ENCODE measurements at regions not wholly inside any gene's neighbourhood (a gene's known extent, or its start where the extent isn't known, plus 50 kb on each side); places are given as distances from the start of the nearest gene placed in this dataset.

DNA sequence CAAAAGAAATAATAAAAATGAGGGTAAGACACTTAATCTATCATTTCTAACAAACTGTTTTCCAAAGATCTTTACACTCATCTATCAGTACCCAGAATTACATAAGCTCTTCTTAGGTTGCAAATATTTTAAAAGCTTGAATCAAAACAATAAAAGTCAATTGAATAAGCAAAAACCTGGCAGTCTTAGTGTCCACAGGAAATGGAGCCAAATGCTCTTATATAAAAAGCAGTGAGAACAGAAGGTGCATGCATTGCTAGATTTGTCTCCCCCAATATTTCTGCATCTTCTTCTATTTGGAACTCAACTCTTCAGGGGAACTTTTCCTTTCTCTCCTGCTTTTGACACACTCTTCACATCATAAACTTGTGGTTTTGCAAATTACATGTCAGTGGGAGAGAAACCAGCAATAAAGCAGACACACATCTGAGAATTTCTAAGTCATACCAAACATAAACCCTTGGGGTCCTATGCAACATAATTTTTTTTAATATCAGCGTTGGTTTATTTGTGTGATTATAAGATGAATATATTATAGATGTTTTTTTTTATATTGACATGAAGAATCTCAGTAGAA is 343.9 kb upstream of the ACVR2A start:
- Histone ChIP-seq H3K27ac (ENCODE audit: low read depth) (no peak overlapping the region), H3F3A (replicated peaks; ENCODE audit: low read depth) (no peaks in the 10 kb centered on the region)
- no peaks in the 10 kb centered on the region for H3K27me3 Mint-ChIP-seq (ENCODE audit: insufficient read depth, low read depth, poor library complexity)

More for the DNA sequence above, 343.9 kb upstream of the ACVR2A start:
- no peaks in the 10 kb centered on the region for H3K36me3 Mint-ChIP-seq (ENCODE audit: low read depth)
- ATAC-seq (no peak), DNase-seq (ENCODE audit: low spot score) (no peak)
- H3K4me1 ChIP-seq (ENCODE audit: insufficient read depth) = no peaks in the 10 kb centered on the region
- H3K4me3 ChIP-seq = no peak overlapping the region
- H3K4me1 Mint-ChIP-seq = no peaks in the 10 kb centered on the region
- H3K36me3 ChIP-seq (ENCODE audit: insufficient read depth) = no peaks in the 10 kb centered on the region
- no peaks in the 10 kb centered on the region for H3K79me2 ChIP-seq (replicated peaks; ENCODE audit: insufficient read depth)
- H3K4me2 ChIP-seq = no peak overlapping the region
- no peaks in the 10 kb centered on the region for H3K27me3 ChIP-seq (ENCODE audit: insufficient read depth)
- no peak for TF ChIP-seq ZNF331 (CRISPR knock-in tag; IDR thresholded peaks at IDR 0.05; ENCODE audit: low read depth)
- no peak for TF ChIP-seq NANOG (IDR thresholded peaks at IDR 0.05; ENCODE audit: borderline replicate concordance)
- TF ChIP-seq, protein P1, sequence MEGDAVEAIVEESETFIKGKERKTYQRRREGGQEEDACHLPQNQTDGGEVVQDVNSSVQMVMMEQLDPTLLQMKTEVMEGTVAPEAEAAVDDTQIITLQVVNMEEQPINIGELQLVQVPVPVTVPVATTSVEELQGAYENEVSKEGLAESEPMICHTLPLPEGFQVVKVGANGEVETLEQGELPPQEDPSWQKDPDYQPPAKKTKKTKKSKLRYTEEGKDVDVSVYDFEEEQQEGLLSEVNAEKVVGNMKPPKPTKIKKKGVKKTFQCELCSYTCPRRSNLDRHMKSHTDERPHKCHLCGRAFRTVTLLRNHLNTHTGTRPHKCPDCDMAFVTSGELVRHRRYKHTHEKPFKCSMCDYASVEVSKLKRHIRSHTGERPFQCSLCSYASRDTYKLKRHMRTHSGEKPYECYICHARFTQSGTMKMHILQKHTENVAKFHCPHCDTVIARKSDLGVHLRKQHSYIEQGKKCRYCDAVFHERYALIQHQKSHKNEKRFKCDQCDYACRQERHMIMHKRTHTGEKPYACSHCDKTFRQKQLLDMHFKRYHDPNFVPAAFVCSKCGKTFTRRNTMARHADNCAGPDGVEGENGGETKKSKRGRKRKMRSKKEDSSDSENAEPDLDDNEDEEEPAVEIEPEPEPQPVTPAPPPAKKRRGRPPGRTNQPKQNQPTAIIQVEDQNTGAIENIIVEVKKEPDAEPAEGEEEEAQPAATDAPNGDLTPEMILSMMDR (conservative IDR thresholded peaks at IDR 0.05; ENCODE audit: low read depth in 2 of 2) = no peak
- TF ChIP-seq, protein P2, sequence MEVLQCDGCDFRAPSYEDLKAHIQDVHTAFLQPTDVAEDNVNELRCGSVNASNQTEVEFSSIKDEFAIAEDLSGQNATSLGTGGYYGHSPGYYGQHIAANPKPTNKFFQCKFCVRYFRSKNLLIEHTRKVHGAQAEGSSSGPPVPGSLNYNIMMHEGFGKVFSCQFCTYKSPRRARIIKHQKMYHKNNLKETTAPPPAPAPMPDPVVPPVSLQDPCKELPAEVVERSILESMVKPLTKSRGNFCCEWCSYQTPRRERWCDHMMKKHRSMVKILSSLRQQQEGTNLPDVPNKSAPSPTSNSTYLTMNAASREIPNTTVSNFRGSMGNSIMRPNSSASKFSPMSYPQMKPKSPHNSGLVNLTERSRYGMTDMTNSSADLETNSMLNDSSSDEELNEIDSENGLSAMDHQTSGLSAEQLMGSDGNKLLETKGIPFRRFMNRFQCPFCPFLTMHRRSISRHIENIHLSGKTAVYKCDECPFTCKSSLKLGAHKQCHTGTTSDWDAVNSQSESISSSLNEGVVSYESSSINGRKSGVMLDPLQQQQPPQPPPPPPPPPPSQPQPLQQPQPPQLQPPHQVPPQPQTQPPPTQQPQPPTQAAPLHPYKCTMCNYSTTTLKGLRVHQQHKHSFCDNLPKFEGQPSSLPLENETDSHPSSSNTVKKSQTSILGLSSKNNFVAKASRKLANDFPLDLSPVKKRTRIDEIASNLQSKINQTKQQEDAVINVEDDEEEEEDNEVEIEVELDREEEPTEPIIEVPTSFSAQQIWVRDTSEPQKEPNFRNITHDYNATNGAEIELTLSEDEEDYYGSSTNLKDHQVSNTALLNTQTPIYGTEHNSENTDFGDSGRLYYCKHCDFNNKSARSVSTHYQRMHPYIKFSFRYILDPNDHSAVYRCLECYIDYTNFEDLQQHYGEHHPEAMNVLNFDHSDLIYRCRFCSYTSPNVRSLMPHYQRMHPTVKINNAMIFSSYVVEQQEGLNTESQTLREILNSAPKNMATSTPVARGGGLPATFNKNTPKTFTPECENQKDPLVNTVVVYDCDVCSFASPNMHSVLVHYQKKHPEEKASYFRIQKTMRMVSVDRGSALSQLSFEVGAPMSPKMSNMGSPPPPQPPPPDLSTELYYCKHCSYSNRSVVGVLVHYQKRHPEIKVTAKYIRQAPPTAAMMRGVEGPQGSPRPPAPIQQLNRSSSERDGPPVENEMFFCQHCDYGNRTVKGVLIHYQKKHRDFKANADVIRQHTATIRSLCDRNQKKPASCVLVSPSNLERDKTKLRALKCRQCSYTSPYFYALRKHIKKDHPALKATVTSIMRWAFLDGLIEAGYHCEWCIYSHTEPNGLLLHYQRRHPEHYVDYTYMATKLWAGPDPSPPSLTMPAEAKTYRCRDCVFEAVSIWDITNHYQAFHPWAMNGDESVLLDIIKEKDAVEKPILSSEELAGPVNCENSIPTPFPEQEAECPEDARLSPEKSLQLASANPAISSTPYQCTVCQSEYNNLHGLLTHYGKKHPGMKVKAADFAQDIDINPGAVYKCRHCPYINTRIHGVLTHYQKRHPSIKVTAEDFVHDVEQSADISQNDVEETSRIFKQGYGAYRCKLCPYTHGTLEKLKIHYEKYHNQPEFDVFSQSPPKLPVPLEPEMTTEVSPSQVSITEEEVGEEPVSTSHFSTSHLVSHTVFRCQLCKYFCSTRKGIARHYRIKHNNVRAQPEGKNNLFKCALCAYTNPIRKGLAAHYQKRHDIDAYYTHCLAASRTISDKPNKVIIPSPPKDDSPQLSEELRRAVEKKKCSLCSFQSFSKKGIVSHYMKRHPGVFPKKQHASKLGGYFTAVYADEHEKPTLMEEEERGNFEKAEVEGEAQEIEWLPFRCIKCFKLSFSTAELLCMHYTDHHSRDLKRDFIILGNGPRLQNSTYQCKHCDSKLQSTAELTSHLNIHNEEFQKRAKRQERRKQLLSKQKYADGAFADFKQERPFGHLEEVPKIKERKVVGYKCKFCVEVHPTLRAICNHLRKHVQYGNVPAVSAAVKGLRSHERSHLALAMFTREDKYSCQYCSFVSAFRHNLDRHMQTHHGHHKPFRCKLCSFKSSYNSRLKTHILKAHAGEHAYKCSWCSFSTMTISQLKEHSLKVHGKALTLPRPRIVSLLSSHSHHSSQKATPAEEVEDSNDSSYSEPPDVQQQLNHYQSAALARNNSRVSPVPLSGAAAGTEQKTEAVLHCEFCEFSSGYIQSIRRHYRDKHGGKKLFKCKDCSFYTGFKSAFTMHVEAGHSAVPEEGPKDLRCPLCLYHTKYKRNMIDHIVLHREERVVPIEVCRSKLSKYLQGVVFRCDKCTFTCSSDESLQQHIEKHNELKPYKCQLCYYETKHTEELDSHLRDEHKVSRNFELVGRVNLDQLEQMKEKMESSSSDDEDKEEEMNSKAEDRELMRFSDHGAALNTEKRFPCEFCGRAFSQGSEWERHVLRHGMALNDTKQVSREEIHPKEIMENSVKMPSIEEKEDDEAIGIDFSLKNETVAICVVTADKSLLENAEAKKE (CRISPR knock-in tag; IDR thresholded peaks at IDR 0.05) = no peak
- TF ChIP-seq, protein P3, sequence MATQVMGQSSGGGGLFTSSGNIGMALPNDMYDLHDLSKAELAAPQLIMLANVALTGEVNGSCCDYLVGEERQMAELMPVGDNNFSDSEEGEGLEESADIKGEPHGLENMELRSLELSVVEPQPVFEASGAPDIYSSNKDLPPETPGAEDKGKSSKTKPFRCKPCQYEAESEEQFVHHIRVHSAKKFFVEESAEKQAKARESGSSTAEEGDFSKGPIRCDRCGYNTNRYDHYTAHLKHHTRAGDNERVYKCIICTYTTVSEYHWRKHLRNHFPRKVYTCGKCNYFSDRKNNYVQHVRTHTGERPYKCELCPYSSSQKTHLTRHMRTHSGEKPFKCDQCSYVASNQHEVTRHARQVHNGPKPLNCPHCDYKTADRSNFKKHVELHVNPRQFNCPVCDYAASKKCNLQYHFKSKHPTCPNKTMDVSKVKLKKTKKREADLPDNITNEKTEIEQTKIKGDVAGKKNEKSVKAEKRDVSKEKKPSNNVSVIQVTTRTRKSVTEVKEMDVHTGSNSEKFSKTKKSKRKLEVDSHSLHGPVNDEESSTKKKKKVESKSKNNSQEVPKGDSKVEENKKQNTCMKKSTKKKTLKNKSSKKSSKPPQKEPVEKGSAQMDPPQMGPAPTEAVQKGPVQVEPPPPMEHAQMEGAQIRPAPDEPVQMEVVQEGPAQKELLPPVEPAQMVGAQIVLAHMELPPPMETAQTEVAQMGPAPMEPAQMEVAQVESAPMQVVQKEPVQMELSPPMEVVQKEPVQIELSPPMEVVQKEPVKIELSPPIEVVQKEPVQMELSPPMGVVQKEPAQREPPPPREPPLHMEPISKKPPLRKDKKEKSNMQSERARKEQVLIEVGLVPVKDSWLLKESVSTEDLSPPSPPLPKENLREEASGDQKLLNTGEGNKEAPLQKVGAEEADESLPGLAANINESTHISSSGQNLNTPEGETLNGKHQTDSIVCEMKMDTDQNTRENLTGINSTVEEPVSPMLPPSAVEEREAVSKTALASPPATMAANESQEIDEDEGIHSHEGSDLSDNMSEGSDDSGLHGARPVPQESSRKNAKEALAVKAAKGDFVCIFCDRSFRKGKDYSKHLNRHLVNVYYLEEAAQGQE (IDR thresholded peaks at IDR 0.05; ENCODE audit: unreplicated experiment) = no peak
- TF ChIP-seq STAT1 (IDR thresholded peaks at IDR 0.05; ENCODE audit: unreplicated experiment) = no peak
- TF ChIP-seq ZNF114 (CRISPR knock-in tag; IDR thresholded peaks at IDR 0.05) = no peak
- TF ChIP-seq, protein P4, sequence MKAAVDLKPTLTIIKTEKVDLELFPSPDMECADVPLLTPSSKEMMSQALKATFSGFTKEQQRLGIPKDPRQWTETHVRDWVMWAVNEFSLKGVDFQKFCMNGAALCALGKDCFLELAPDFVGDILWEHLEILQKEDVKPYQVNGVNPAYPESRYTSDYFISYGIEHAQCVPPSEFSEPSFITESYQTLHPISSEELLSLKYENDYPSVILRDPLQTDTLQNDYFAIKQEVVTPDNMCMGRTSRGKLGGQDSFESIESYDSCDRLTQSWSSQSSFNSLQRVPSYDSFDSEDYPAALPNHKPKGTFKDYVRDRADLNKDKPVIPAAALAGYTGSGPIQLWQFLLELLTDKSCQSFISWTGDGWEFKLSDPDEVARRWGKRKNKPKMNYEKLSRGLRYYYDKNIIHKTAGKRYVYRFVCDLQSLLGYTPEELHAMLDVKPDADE (IDR thresholded peaks at IDR 0.05) = no peak
- TF ChIP-seq JUNB (IDR thresholded peaks at IDR 0.05; ENCODE audit: unreplicated experiment) = no peak
- TF ChIP-seq EZH2phosphoT487 (IDR thresholded peaks at IDR 0.05; ENCODE audit: unreplicated experiment) = no peak
- TF ChIP-seq EZH2 (IDR thresholded peaks at IDR 0.05; ENCODE audit: low read depth, unreplicated experiment) = no peak
- TF ChIP-seq POLR2AphosphoS5 (IDR thresholded peaks at IDR 0.05; ENCODE audit: low read depth) = no peak
- TF ChIP-seq CREB1 (CRISPR knock-in tag; IDR thresholded peaks at IDR 0.05; ENCODE audit: low read depth) = no peak
- no peaks in the 10 kb centered on the region for H3K9me3 Mint-ChIP-seq
- no peaks in the 10 kb centered on the region for H4K20me1 ChIP-seq (replicated peaks; ENCODE audit: insufficient read depth)
- H3K4me3 Mint-ChIP-seq = no peak overlapping the region
- 0 out of 2 replicates have a peak, but pooled peaks cover 2% of the 10 kb centered on the region for H3K9me2 ChIP-seq (ENCODE audit: insufficient read depth)
- no peak overlapping the region for H2AFZ ChIP-seq
- no peak overlapping the region for H3K27ac Mint-ChIP-seq

All from GM23338 (cell line).